ENCODE measurements at regions not wholly inside any gene's neighbourhood (a gene's known extent, or its start where the extent isn't known, plus 50 kb on each side); places are given as distances from the start of the nearest gene placed in this dataset.

- DNase-seq, result no peak
Measured at GRCh38 chr13:79808475-79808874, 327.5 kb downstream of the NDFIP2 start.

- DNase-seq, result no peak
Measured at GRCh38 chr13:79807554-79807953, 326.6 kb downstream of the NDFIP2 start.

- no peak for DNase-seq
Measured at GRCh38 chr13:79806821-79807220, 325.9 kb downstream of the NDFIP2 start.

GRCh38 chr13:79805317-79805716, 324.4 kb downstream of the NDFIP2 start:
- peak in 2 of 4 experiments; percentile 11 to 26 for DNase-seq

GRCh38 chr13:79803989-79804388, 323.0 kb downstream of the NDFIP2 start:
- peak in 1 of 4 experiments; percentile 7 for DNase-seq

- DNase-seq, result no peak
Measured at GRCh38 chr13:79803296-79803695, 322.3 kb downstream of the NDFIP2 start.

- peak in 2 of 4 experiments; percentile 18 to 23 for DNase-seq
Measured at GRCh38 chr13:79802389-79803085, 321.6 kb downstream of the NDFIP2 start.

GRCh38 chr13:79799059-79799867, 318.3 kb downstream of the NDFIP2 start:
- no peak for DNase-seq

GRCh38 chr13:79796136-79796535, 315.2 kb downstream of the NDFIP2 start:
- DNase-seq, result no peak

GRCh38 chr13:79794931-79795330, 314.0 kb downstream of the NDFIP2 start:
- DNase-seq, result no peak

- DNase-seq, result no peak
Measured at GRCh38 chr13:79792716-79793115, 311.8 kb downstream of the NDFIP2 start.

- DNase-seq, result no peak
Measured at GRCh38 chr13:79791471-79792042, 310.6 kb downstream of the NDFIP2 start.

- DNase-seq, result no peak
Measured at GRCh38 chr13:79786176-79786575, 305.2 kb downstream of the NDFIP2 start.

GRCh38 chr13:79782541-79783205, 301.7 kb downstream of the NDFIP2 start:
- DNase-seq, result peak; percentile 39 to 68 (median 48)

GRCh38 chr13:79781829-79782540, 301.0 kb downstream of the NDFIP2 start:
- no peak for DNase-seq

- no peak for DNase-seq
Measured at GRCh38 chr13:79780240-79780639, 299.3 kb downstream of the NDFIP2 start.

- DNase-seq, result peak; percentile 53 to 83 (median 80)
Measured at GRCh38 chr13:79779761-79780160, 298.8 kb downstream of the NDFIP2 start.

GRCh38 chr13:79778741-79779460, 297.9 kb downstream of the NDFIP2 start:
- DNase-seq, result no peak

- DNase-seq, result no peak
Measured at GRCh38 chr13:79777504-79777903, 296.5 kb downstream of the NDFIP2 start.

- peak; percentile 27 to 59 (median 50) for DNase-seq
Measured at GRCh38 chr13:79776531-79777295, 295.8 kb downstream of the NDFIP2 start.

GRCh38 chr13:79775830-79776229, 294.9 kb downstream of the NDFIP2 start:
- DNase-seq, result peak; percentile 54 to 78 (median 69)
